ENCODE measurements at regions not wholly inside any gene's neighbourhood (a gene's known extent, or its start where the extent isn't known, plus 50 kb on each side); places are given as distances from the start of the nearest gene placed in this dataset.

GRCh38 chr17:72359274-72359673 is 238.5 kb downstream of the SOX9 start:
- TF ChIP-seq POLR2AphosphoS5 (IDR thresholded peaks at IDR 0.05; ENCODE audit: borderline replicate concordance, low read depth, low read length) (no peak), EZH2 (IDR thresholded peaks at IDR 0.05) (no peak), FOXP2 (optimal IDR thresholded peaks at IDR 0.05; ENCODE audit: control extremely low read depth, extremely low read length, insufficient read depth) (no peak)

Data from SK-N-MC (cell line).